ENCODE measurements at regions not wholly inside any gene's neighbourhood (a gene's known extent, or its start where the extent isn't known, plus 50 kb on each side); places are given as distances from the start of the nearest gene placed in this dataset.

DNA sequence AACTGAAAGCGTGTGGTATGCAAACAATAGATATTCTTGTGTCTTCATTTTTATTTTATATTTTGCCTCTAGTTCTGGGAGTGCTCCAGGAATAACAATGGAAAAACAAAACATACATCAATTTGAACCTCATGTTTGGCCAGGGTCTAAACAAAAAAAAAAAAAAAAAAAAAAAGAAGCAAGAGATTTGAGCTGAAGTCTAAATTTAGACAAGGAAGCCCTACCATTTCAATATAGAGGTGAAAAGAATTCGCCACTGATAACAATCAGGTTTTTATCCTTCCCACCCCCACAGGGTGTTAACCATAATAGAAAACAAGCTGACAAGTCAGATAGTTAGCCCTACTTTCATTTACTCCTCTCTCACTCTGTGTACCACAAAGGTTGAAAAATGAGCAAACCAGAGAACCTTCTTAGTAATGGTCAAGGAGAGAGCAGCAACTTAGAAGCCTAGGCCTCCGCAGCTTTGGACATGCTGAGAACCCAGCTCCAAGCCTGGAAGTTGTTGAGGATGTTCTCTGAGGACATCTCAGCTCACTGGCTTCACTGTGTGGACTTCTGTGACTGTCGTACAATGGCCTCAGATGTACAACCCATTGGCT, 118.2 kb upstream of the HMHB1 start:
- no peak for TF ChIP-seq POLR2A (IDR thresholded peaks at IDR 0.05; ENCODE audit: low read depth, low read length)
- DNase-seq (ENCODE audit: insufficient read length, low spot score): no peak
- no peak for FAIRE-seq

DNA sequence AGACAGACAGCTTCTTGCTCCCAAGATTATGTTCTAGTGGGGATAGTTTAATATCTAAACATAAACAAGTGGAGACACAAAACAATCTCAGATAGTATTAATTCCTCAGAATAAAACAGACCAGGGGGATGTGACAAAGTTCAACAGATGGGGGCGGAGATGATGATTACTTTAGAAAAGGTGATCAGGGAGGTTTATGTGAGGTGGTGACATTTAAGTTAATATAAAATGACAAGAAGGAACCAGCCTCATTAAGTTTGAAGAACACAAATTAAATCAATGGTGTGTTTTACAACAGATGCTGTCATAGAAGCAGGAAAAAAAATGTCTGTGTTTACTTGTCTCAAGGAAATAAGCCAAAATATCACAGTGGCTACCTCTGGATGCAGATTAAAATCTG, 119.6 kb upstream of the HMHB1 start:
- DNase-seq (ENCODE audit: insufficient read length, low spot score) (no peak), FAIRE-seq (no peak)
- no peak for TF ChIP-seq POLR2A (IDR thresholded peaks at IDR 0.05; ENCODE audit: low read depth, low read length)

DNA sequence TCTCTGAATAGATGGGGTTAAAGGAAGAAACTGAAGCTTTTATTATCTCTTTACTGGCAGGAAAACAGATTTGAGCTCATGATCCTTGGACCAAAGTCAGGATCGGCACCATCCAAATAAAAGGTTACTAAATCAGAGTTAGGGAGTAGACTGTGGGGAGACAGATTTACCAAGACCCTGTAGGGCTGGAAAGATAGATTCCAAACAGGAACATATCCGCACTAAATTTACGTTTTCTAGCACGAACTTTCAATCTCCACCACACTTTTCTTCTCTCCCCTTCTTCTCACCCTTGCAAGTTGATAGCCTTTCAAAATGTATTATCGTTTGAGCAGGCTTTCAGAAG, 120.0 kb upstream of the HMHB1 start:
- FAIRE-seq: no peak
- no peak for DNase-seq (ENCODE audit: insufficient read length, low spot score)
- no peak for TF ChIP-seq POLR2A (IDR thresholded peaks at IDR 0.05; ENCODE audit: low read depth, low read length)

DNA sequence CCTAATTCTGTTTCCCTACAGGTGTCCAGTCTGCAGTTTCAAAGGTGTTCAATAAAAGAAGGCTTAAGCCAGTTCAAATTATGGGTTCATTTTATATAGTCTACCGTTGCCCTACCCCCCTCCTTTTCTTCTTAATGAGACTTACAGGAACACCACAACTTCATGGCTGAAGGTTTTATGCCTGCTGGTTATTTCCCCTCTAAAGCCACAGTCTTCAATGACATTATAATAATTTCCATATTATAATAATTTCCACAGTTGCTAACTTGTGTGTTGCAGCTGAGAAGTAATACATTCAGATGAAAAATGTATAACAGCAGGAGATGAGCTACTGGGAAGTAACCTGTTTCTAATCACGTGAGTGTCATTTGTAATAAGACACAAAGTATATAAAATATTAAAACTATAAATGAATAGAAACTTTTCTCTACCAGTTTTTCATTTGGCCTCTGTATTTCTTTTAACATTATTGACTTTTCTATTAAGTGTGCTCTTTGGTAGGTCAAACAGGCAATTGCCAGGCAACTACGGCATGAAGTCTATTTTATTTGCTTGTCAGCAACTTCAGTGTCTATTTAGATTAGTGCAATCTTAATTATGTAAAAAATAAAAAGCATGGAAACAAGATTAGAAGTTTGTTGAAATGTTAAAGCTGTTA, 120.5 kb upstream of the HMHB1 start:
- no peak for FAIRE-seq
- DNase-seq (ENCODE audit: insufficient read length, low spot score): no peak
- TF ChIP-seq POLR2A (IDR thresholded peaks at IDR 0.05; ENCODE audit: low read depth, low read length): no peak

DNA sequence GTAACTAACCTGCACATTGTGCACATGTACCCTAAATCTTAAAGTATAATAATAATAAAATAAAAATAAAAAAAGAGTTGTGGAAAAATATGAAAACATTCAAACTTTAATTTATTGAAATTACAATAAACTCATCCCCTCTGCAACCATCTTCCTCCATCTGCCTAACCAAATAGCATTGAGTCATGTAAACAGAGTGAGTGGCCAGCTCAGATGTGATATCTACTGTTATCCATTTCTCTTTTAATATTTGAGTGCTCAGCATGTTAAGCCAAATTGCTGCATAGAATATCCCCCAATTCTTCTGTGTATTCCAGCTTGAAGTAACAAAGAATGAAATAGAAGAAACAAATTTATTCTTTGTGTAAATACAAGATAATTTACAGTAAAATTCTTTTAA, 124.4 kb upstream of the HMHB1 start:
- FAIRE-seq: no peak
- TF ChIP-seq POLR2A (IDR thresholded peaks at IDR 0.05; ENCODE audit: low read depth, low read length): no peak
- DNase-seq (ENCODE audit: insufficient read length, low spot score): no peak

DNA sequence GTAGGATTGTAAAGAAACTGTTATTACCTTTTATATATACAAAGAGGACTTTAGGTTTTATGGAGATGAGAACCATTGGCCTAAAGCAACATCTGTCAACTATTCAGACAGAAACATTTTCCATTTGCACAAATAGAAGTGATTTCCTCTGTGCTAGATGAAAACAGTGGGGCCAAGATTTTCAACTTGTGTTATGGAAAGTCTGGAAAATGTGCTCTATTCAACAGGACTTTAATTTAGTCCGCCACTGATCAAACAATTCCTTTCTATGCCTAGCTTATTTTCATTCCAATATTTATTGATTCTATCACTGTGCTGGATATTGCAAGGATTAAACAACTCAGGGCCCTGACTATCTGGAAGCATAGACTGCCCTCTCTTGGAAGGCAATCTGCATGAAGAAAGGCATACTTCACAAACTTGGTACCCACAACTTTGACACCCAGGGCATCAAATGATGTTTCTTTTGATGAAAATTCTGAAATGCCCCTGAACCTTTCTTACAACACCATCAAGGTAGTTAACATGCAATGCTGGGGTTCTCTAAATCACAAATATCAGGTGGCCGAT, 126.6 kb upstream of the HMHB1 start:
- TF ChIP-seq POLR2A (IDR thresholded peaks at IDR 0.05; ENCODE audit: low read depth, low read length): no peak
- FAIRE-seq (peak; percentile 67), DNase-seq (ENCODE audit: insufficient read length, low spot score) (no peak)

DNA sequence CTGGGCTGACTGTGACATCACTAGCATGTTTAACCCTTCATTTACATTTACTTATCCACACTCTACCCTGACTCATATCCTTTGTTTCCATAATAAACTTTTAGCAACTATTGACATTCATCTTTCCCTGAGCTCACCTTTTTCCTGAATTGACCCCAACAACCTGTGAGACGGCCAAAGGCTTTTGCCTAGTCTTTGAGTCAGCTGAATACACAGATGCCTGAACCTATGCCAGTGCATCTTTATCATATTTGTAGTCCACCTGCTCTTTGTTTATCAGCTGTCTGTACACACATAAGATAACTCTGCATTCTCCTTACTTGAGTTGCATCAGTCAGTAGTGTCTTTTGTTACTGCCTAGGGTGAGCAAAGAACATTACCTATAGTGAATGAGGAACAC, 128.5 kb upstream of the HMHB1 start:
- FAIRE-seq: no peak
- no peak for TF ChIP-seq POLR2A (IDR thresholded peaks at IDR 0.05; ENCODE audit: low read depth, low read length)
- no peak for DNase-seq (ENCODE audit: insufficient read length, low spot score)

DNA sequence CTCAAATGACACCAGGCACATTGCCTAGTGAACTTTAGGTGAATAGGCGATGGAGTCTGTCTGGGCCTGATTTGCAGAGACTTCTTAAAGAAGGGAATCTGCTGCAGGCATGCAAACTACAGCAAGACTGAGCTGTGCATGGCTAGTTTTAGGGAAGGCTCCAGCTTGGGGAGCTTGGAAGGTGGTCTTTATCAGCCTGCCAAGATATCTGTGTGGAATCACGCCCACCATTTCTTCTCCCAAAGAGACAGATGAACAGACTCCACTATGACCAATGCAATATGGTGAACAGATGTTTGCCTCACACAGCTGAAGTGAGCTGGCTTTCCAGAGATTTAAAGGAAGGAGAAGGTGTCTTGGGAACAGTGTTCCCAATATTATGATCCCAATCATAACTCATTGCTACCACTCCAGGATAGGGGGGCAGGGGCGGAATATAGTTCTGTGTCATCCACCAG, 129.0 kb upstream of the HMHB1 start:
- DNase-seq (ENCODE audit: insufficient read length, low spot score) (no peak), FAIRE-seq (no peak)
- no peak for TF ChIP-seq POLR2A (IDR thresholded peaks at IDR 0.05; ENCODE audit: low read depth, low read length)

DNA sequence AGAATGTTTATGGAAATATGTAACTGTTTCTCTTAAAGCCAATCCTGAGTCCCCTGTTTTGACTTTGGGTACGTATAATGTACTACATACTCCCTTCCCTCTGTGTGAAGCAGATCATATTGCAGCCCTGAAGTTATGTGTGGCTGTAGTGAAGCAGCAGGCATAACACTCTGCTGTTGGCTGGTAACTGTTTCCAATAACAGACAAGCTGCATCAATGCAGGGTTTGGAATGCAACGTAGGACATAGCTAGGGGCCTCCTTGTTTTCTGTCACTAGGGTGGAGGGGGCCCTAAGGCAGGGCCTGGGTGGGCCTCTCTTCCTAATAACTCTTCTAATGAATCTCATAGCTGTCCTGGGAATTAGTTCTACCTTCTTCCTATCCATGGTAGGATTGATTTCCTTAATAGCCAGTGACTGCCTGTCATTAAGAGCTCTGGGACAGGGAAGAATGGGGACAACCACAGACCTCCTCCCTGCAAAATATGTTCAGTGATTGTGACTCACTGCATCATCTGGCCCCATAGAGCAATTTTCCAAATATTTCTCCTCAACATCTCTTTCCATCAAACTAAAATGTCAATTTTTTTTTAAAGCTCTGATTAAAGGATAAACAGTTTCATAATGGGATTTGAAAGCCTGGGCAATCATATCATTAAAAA, 129.6 kb upstream of the HMHB1 start:
- no peak for TF ChIP-seq POLR2A (IDR thresholded peaks at IDR 0.05; ENCODE audit: low read depth, low read length)
- no peak for DNase-seq (ENCODE audit: insufficient read length, low spot score)
- no peak for FAIRE-seq

DNA sequence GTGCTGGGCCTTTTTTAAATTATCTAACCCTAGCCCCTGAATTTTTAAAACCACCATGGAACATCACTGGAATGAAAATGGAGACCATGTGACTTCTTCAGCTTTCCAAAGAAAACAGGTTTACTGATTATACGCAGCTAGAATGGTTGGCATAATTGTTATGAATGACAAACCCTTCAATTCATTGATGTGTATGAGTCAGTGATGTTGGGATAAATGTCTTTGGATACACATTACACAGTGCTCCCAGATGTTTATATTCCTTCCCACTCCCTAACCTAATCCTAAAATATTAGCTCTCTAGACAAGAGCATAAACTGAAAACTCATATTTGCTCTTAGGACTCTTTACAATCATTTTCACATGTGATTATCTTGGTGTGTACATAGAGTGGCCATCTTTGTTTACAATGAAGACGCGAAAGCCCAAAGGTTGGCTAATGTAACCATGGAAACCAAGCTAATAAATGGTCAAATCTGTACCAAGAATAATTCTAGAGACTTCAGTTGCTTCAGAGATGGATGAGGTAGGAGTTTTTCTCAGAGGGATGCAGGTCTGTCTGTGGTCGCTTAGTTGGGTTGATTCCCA, 131.2 kb upstream of the HMHB1 start:
- DNase-seq (ENCODE audit: insufficient read length, low spot score) (no peak), FAIRE-seq (no peak)
- TF ChIP-seq POLR2A (IDR thresholded peaks at IDR 0.05; ENCODE audit: low read depth, low read length): no peak

DNA sequence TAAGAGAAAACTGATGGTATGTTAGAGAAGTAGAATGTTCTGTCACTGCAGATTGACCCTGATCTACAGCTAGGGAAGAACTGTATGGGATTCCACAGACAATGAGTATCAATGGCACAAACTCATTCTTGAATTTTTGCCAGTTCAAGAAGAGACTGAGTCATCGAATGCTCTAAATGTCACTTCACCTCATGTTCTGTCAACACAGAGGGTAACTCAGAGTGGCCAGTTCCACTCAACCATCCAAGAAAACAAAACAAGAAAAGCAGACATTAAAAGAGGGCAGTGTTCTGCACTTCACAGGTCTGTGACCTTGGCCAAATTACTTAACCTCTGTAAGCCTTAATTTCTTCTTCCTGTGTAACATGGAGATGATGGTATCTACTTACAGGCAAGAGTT, 132.2 kb upstream of the HMHB1 start:
- FAIRE-seq: peak; percentile 85
- TF ChIP-seq POLR2A (IDR thresholded peaks at IDR 0.05; ENCODE audit: low read depth, low read length): no peak

DNA sequence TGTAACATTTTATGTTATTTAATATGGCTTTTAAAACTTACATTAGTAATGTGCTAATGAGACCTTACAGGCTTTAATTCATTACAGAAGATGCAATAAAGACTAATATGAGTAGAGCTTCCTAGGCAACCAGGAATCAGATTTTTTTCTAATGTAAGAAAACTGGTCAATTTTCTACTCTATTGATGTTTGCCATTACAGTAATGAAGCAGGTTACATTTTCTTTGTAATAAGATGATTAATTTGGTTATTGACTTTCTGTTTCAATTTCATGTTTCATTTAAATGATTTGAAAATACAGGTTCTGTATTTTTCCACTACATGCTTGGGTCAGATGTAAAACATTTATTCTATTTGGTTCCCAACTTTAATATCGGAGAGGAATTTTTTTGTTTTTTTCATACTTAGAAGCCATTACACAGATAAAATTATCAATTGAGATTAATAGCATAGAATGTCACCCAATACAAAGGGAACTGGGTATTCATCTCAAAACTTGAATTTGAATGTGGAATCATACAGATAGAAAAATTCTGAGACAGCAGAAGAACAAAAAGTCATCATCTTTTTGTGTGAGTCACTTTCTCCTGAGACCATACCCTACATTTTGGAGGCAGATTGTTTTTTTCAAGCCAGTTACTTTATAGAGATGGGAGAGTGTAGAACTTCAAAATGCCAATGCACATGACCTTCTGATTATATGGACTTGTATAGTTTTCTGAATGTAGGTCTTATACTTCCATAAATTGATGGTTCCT, 133.6 kb upstream of the HMHB1 start:
- FAIRE-seq (no peak), DNase-seq (ENCODE audit: insufficient read length, low spot score) (no peak)
- TF ChIP-seq POLR2A (IDR thresholded peaks at IDR 0.05; ENCODE audit: low read depth, low read length): no peak

More for the DNA sequence above, 132.2 kb upstream of the HMHB1 start:
- no peak for DNase-seq (ENCODE audit: insufficient read length, low spot score)

DNA sequence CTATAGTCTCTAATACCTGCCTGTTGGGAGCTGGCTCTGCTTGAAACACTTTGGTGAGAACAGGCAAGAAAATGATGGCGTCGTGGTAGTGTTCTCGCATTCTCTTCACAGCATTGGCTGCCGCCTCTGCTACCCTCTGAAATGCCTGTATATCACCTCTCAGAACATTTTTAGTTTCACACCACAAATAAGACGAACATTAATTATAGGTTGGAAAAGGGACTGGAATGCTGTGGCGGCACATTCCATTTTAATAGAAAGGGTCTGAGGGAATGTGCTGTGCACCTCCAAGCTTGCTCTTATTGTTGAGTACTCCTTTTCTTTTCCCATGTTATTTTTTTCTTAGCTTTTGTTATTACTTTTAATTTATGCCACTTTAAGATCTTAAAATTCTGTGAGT, 134.6 kb upstream of the HMHB1 start:
- FAIRE-seq (no peak), DNase-seq (ENCODE audit: insufficient read length, low spot score) (no peak)
- no peak for TF ChIP-seq POLR2A (IDR thresholded peaks at IDR 0.05; ENCODE audit: low read depth, low read length)

DNA sequence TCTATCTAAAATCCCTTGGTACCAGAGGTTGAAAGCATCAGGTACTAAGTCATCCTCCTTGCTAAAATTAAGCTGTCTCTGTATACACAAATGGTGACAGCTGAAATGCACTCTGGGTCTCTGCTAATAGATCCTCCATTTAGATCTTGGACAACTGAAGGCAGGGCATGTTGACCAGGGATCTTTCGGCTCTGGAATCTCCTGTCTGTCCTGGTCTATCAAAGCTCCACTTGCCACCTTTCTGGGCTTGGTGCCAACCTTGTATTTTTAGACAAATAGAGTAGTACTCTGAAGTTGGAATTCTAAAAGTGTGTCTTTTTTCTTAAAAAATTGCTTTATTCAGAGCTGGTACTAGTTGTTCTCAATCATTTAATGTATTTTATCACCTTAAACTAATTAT, 135.2 kb upstream of the HMHB1 start:
- no peak for FAIRE-seq
- no peak for DNase-seq (ENCODE audit: insufficient read length, low spot score)

More for the DNA sequence above, 135.2 kb upstream of the HMHB1 start:
- no peak for TF ChIP-seq POLR2A (IDR thresholded peaks at IDR 0.05; ENCODE audit: low read depth, low read length)
